Smooth muscle cell (in vitro differentiated cells): ENCODE measurements at regions not wholly inside any gene's neighbourhood (a gene's known extent, or its start where the extent isn't known, plus 50 kb on each side); places are given as distances from the start of the nearest gene placed in this dataset.

Experiments
- DNase-seq: peaks from one replicate; lab custom pipeline; 2025; ENCODE audit not compliant: unreplicated experiment; lab: John Stamatoyannopoulos, UW
- H2AFZ ChIP-seq: fragments of 200-600 bp; sonication (generic); 2 replicates; pipeline ENCODE4 v1.6.0; 2016; ENCODE audit warnings: antibody characterized with exemption, low read depth, mild to moderate bottlenecking
- H3F3A ChIP-seq: fragments of 200-600 bp; sonication (generic); 2 replicates; pipeline ENCODE4 v1.6.0; 2017; ENCODE audit warnings: antibody characterized with exemption, low read depth
- H3K27ac ChIP-seq: fragments of 200-600 bp; sonication (generic); 2 replicates; pipeline ENCODE4 v1.5.1; 2016; ENCODE audit warnings: low read depth, mild to moderate bottlenecking
- H3K27me3 ChIP-seq: fragments of 200-600 bp; sonication (generic); 2 replicates; pipeline ENCODE4 v1.6.1; 2016; ENCODE audit warnings: low read depth, mild to moderate bottlenecking
- H3K36me3 ChIP-seq: fragments of 200-600 bp; sonication (generic); 2 replicates; pipeline ENCODE4 v1.5.1; 2016; ENCODE audit warnings: low read depth
- H3K4me1 ChIP-seq: fragments of 200-600 bp; sonication (generic); 2 replicates; pipeline ENCODE4 v1.5.1; 2016; ENCODE audit warnings: low read depth
- H3K4me2 ChIP-seq: fragments of 200-600 bp; sonication (generic); 2 replicates; pipeline ENCODE4 v1.6.0; 2016; ENCODE audit warnings: mild to moderate bottlenecking
- H3K4me3 ChIP-seq: fragments of 200-600 bp; sonication (generic); 2 replicates; pipeline ENCODE4 v1.5.1; 2016; ENCODE audit warnings: mild to moderate bottlenecking
- H3K79me2 ChIP-seq: fragments of 200-600 bp; sonication (generic); 2 replicates; pipeline ENCODE4 v1.6.0; 2016; ENCODE audit warnings: low read depth, mild to moderate bottlenecking
- H3K9ac ChIP-seq: fragments of 200-600 bp; sonication (generic); 2 replicates; pipeline ENCODE4 v1.6.0; 2016; ENCODE audit warnings: low read depth
- H3K9me3 ChIP-seq: fragments of 200-600 bp; sonication (generic); replicated peaks from 2 replicates; pipeline ENCODE4 v1.5.1; 2016; ENCODE audit warnings: low read depth
- H4K20me1 ChIP-seq: fragments of 200-600 bp; sonication (generic); 2 replicates; pipeline ENCODE4 v1.6.0; 2016; ENCODE audit warnings: low read depth
- WGBS: methylation state at CpG from one replicate; pipeline ENCODE4 v1.1.7; 2016; ENCODE audit warnings: low lambda C conversion rate; 5-methylcytosine and 5-hydroxymethylcytosine counted together
- TF ChIP-seq, protein P1 (sequence below): fragments of 200-600 bp; sonication (generic); IDR thresholded peaks from 2 replicates; pipeline ENCODE4 v1.5.1; 2017; ENCODE audit warnings: borderline replicate concordance, mild to moderate bottlenecking, antibody characterized with exemption; ENCODE audit not compliant: insufficient read depth, poor library complexity, severe bottlenecking

DNA sequence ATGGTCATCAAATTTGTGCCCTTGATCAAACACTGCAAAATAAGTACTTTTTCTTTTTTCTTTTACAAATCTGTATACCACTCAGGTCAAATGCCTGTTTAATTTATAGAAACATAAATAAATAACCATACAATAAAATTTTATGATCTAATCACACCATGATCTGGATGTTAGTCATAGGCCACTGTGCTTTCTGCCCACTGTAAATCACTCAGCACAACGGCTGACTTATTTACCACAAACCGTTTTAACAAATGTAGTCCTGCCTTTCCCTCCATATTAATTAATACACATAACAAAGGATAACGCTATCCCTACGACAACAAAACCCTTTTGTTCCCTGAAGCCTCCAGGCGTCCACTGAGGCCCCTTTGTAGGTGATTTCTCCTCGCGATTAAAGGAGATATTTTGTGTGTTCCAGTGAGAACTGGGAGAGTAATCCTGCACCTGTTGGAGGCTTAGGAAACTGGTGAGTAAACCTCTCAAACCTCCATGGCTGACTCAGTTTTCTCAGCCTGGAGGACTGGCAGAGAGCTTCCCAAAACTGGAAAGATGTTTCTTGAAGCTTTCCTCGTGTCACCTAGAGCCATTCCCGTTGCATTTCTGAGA is 477.1 kb upstream of the SGCG start:
- H3K4me1 ChIP-seq = no peaks in the 10 kb centered on the region
- TF ChIP-seq, protein P1, sequence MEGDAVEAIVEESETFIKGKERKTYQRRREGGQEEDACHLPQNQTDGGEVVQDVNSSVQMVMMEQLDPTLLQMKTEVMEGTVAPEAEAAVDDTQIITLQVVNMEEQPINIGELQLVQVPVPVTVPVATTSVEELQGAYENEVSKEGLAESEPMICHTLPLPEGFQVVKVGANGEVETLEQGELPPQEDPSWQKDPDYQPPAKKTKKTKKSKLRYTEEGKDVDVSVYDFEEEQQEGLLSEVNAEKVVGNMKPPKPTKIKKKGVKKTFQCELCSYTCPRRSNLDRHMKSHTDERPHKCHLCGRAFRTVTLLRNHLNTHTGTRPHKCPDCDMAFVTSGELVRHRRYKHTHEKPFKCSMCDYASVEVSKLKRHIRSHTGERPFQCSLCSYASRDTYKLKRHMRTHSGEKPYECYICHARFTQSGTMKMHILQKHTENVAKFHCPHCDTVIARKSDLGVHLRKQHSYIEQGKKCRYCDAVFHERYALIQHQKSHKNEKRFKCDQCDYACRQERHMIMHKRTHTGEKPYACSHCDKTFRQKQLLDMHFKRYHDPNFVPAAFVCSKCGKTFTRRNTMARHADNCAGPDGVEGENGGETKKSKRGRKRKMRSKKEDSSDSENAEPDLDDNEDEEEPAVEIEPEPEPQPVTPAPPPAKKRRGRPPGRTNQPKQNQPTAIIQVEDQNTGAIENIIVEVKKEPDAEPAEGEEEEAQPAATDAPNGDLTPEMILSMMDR = no peak
- 64% methylated on average over 9 of the region's 9 CpGs for WGBS
- no peak overlapping the region for H3K4me3 ChIP-seq
- H3K4me2 ChIP-seq = no peak overlapping the region
- no peak overlapping the region for H3K9ac ChIP-seq
- H4K20me1 ChIP-seq = no peaks in the 10 kb centered on the region
- H3F3A ChIP-seq = no peaks in the 10 kb centered on the region
- no peak for DNase-seq
- no peaks in the 10 kb centered on the region for H3K9me3 ChIP-seq
- no peaks in the 10 kb centered on the region for H3K27me3 ChIP-seq
- H2AFZ ChIP-seq = no peak overlapping the region
- H3K27ac ChIP-seq = no peak overlapping the region
- no peaks in the 10 kb centered on the region for H3K36me3 ChIP-seq
- no peaks in the 10 kb centered on the region for H3K79me2 ChIP-seq

DNA sequence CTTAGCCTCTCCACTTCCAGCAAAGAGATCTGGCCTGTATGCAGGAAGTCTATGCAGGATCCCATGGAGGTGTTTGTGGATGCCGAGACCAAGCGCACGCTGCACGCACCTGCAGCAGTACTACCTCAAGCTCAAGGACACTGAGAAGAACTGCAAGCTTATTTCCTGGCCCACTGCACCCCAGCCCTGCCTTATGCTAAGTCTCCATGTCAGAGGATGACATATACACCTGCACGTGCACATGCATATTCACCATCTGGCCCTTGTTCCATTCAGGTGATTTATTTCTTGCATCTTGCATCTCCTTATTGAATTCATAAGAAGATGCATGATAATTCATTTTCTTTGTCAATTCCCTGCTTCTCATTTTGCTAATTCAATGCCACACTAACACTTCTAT is 472.8 kb upstream of the SGCG start:
- Histone ChIP-seq H3K9me3 (no peaks in the 10 kb centered on the region), H3K9ac (no peak overlapping the region), H3K4me2 (no peak overlapping the region), H3K4me1 (no peaks in the 10 kb centered on the region), H3K4me3 (no peak overlapping the region), H2AFZ (no peak overlapping the region), H3K79me2 (no peaks in the 10 kb centered on the region), H3F3A (no peaks in the 10 kb centered on the region), H3K27me3 (no peaks in the 10 kb centered on the region), H3K36me3 (no peaks in the 10 kb centered on the region), H3K27ac (no peak overlapping the region), H4K20me1 (no peaks in the 10 kb centered on the region)
- WGBS = 97% methylated on average over 5 of the region's 5 CpGs
- TF ChIP-seq, protein P1 = no peak
- no peak for DNase-seq

DNA sequence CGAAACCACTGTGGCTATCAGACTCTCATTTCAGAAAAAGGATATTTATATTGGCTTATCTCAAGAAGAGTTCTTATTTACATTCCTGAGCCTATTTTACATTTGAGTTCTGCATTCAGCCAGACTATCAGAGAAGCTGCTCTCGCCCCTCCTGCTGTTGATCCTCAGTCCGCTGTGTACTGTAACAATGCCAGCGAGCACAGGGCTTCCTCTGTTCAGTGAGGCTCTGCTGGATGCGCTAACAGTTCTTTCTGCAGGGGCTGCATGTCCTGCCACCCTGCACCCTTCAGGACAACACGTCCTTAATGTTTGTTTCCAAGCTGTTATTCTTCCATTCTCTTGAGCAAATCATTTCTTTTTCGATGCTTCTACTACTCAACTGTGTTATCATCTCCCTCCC is 463.7 kb upstream of the SGCG start:
- Histone ChIP-seq H3K27ac (no peak overlapping the region), H3K4me3 (no peak overlapping the region), H2AFZ (no peak overlapping the region), H3K4me2 (no peak overlapping the region), H3K4me1 (no peaks in the 10 kb centered on the region), H3K9me3 (no peaks in the 10 kb centered on the region), H3K27me3 (no peaks in the 10 kb centered on the region), H3K36me3 (no peaks in the 10 kb centered on the region), H3K9ac (no peak overlapping the region), H3K79me2 (no peaks in the 10 kb centered on the region), H4K20me1 (no peaks in the 10 kb centered on the region), H3F3A (no peaks in the 10 kb centered on the region)
- DNase-seq = no peak
- TF ChIP-seq, protein P1 = no peak
- 85% methylated on average over 7 of the region's 7 CpGs for WGBS

DNA sequence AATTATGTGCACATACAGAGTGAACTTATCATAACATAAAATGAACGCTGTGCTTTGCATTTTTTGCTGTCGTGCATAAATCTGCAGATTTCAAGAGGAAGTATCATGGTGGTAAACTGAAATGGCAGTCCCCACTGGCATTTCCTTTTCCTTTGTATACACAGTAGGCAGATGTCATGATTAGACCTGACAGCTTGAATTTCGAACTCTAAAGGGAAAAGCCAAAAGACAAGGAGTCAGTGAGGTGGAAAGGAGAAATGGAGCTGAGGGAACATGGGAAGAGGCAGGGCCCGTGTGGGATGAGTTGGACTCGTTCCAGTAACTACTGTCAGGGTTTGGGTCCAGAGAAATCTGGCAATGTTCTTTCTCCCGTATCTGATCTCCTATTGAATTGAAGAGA is 454.1 kb upstream of the SGCG start:
- Histone ChIP-seq H3K9me3 (no peaks in the 10 kb centered on the region), H3K4me1 (no peaks in the 10 kb centered on the region), H3K4me2 (no peak overlapping the region), H3K79me2 (no peaks in the 10 kb centered on the region), H3K4me3 (no peak overlapping the region), H2AFZ (no peak overlapping the region), H3K27me3 (no peaks in the 10 kb centered on the region), H3K9ac (no peak overlapping the region), H3F3A (no peaks in the 10 kb centered on the region), H3K27ac (no peak overlapping the region), H4K20me1 (no peaks in the 10 kb centered on the region), H3K36me3 (no peaks in the 10 kb centered on the region)
- WGBS = 89% methylated on average over 6 of the region's 6 CpGs
- TF ChIP-seq, protein P1 = no peak
- no peak for DNase-seq
